ENCODE measurements at regions not wholly inside any gene's neighbourhood (a gene's known extent, or its start where the extent isn't known, plus 50 kb on each side); places are given as distances from the start of the nearest gene placed in this dataset.

DNA sequence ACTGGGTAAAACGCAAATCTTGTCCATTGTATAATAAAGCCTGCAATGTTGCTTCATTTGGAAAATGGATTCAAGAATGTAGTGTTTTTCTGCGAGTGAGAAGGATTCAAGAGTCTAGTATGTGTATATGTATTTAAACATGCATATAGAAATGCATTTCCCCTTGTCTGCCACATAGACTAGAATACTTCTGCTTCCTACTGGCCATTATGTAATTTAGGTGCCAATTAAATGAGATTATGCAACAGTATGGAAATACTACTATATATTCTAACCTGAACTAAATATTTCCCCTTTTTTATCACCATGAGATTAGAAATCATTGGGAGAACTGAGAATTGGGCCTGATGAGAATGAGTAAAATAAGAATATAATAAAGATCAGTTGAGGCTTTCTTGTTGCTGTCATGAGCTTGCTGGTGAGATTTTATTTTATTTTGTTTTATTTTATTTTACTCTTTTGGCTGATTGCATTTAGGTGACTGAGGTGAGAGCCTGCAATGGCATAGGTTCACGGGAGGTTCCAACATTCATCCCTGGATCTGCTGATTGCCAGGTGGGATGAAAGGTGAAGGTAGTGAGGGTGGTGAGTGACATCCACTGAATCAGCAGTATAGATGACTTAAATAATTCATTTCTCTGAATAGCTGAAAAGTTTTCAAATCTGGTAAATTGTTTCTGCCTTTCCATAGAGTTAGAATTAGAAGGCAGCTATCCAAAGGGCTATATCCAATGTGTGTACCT lies 95.6 kb upstream of the SLC4A4 start:
- DNase-seq: no peak

GRCh38 chr4:71247706-71248105 lies 91.1 kb upstream of the SLC4A4 start:
- DNase-seq: no peak

DNA sequence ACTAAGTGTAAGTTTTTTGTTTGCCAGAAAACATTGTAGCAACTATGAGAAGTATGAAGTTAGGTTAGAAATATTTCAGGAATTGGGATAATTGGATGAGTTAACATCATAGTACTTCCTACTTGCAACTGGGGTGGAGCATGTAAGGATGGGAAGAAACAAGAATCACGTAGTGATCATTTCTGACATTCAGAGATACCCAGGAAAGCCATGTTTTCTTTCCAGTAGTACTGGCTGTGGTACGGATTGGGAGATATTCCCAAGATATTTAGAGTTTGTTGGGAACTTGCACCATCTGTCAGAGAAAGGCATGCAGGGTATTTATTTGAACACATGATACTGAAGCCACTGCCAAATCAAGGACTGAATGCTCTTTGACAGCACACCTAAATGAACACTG lies 87.6 kb upstream of the SLC4A4 start:
- DNase-seq: no peak

- DNase-seq: no peak
These were observed 85.3 kb upstream of the SLC4A4 start for GRCh38 chr4:71253545-71253944.

- no peak for DNase-seq
These were observed 84.3 kb upstream of the SLC4A4 start for GRCh38 chr4:71254451-71255012.

DNA sequence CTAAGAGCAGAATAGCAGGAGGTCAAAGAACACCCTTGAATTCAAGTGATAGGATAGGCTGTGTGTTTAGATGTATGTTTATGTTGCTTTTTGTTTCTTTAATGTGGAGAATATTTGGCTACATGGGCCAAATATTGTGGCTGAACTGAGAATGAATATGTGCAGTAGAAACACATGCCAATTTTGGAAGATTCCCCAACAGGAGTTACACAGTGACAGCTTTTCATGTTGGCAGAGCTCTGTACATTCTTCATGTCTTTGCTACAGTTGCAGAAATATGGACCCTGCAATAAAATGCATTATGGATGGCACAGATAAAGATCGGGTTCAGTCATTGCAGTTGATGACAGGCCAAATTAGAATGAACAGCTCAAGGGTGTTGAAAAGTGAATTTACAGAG lies 82.8 kb upstream of the SLC4A4 start:
- no peak for DNase-seq

- no peak for DNase-seq
These were observed 81.1 kb upstream of the SLC4A4 start for GRCh38 chr4:71257761-71258160.

DNA sequence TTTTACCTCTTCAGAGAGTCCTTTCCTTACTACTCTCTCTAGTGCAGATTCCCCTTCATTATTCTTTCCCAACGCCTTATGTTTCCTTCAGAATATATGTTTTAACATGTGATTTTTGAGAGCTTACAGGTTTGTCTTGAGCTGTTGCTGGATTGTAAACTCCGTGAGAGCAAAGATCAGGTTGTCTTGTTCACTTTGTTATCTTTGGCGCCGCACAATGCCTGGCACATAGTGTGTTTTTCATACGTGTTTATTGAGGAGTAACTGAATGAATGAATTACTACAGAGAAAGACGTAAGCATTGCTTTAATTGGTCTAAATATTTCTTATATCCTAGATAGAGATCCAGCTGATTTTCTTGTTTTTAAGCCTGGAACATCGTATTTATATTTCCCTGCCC lies 80.5 kb upstream of the SLC4A4 start:
- DNase-seq: no peak

DNA sequence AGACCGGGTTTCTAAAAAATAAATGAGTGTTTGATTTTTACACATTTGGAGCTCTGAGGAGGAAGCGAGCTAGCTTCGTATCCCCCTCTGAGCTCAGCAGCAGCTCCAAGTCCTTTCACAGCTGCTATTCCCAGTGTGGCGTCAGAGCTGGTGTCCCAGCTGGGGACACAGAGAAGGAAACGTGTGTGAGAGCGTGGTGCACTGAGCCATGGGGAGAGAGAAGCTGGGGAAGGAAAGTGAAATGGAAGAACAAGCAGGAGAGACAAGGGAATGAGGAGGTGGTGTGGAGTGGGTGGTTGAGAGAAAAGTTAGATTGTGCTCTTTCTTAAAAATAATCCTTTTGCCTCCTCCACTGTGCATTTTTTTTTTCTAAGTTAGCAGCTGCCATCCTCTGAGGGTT lies 79.5 kb upstream of the SLC4A4 start:
- DNase-seq: no peak

DNA sequence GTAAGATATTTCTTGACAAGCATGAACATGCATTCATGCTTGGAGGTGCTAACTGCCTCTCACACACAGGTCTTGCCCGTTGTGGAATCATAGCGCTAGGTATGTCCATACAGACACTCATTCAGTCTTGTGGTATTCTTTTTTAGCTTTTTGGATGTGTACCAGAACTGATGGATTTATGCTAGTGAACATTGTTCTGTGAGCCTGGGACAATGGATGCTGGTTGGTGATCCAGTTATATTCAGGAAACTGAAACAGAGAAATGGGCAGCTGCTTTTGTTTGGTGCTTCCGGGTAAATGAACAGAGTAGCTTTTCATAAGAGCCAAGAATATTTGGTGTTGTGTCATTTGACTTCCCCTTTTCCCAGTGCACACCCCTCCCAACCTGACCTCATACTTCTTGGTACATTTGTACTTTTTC lies 78.9 kb upstream of the SLC4A4 start:
- no peak for DNase-seq

- DNase-seq: no peak
These were observed 78.3 kb upstream of the SLC4A4 start for GRCh38 chr4:71260544-71260943.

DNA sequence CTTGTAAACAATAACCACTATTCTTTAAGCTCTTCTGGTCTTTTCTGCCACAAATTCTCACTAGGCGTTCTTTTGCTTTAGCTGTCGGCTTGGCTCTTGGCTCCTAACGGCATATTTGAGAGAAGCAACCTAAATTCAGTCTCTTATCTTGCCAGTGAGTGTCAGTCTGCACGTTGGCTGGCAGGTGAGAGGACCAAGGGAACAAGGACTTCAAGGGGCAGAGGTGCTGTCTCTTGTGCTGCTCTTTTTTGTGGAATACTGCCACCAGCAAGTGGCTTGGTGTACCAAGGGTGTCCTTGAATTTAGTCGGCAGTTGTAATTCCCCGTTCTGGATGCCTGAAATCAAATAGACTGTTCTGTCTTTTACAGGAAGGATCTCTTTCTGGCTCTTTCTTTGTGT lies 77.8 kb upstream of the SLC4A4 start:
- no peak for DNase-seq

GRCh38 chr4:71261633-71262121 lies 77.1 kb upstream of the SLC4A4 start:
- DNase-seq: no peak

DNA sequence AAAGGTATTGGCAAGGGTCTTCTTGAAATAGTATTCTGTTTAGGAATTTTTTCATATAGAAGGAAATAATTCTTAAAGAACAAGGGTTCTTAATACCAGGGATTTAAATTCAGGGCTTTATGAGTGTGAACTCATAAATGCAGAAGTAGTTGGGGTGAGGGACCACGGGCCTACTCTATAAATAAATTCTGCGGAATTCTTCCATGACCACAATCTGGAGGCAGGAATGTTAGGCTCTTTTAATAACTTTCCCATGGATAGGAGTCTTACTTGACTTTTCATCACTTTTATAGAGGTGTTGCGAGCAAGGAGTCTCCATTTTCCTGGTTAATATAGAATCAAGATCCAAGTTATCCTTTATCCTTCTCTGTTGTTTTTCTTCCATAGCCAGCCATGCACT lies 76.7 kb upstream of the SLC4A4 start:
- no peak for DNase-seq

- DNase-seq: no peak
These were observed 72.6 kb upstream of the SLC4A4 start for GRCh38 chr4:71266090-71266794.

- no peak for DNase-seq
These were observed 71.6 kb upstream of the SLC4A4 start for GRCh38 chr4:71267244-71267643.

GRCh38 chr4:71268166-71268565 lies 70.7 kb upstream of the SLC4A4 start:
- peak; percentile 1 for DNase-seq

DNA sequence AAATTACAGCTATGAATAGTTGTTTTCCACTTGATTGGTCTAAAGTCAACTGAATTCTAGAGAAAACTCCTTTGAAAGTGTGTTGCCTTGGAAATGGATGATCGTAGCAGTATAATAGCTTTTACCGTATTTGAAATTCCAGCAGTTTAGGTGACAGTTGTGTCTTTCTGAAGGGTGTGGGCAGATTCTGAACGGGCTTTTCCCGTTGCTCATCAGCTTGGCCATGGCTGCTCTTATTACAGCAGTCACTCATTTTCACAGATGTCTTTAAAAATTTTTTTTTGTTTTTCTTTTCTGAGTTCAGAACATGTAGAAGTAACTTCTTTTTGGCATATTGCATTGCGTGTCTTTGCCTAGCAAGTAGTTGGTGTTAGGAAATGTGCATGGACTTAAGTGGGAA lies 69.6 kb upstream of the SLC4A4 start:
- no peak for DNase-seq

DNA sequence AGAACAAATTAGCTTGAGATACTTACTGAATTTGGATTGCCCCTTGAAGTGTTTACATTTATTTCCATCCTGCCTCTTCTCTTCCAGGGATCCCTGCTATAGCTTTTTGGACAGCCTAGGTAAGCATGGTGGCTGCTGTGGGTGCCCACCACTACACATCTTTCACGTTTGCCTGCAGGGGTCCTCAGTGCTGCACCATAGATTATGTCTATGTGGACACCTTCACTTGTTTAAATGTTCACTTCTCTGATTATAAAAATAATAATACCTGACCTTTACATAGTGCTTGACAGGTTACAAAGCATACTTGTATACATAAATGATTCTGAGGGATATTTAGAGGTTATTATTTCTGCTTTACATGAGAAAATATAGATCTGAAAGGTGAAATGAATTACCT lies 67.9 kb upstream of the SLC4A4 start:
- peak; percentile 35 for DNase-seq

- DNase-seq: no peak
These were observed 65.8 kb upstream of the SLC4A4 start for GRCh38 chr4:71272976-71273375.

DNA sequence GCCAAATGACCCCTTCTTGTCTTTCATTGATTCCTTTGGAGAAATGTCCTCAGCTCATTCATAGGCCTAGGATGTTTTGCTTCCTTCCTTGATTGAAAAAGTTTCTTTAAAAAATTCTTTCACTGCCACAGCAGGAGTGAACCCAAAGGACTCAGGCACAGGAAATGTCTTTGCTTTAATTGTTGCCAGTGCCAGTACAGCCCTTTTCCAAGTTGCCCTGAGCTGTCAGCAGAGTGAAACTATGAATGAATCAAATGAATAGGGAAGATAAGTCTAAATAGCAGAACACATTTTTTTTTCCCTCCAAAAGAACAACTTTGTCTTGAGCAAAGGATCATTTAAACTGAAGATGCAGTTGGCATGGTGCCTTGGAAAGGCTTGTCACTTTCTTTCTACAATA lies 63.8 kb upstream of the SLC4A4 start:
- DNase-seq: no peak

GRCh38 chr4:71275570-71275969 lies 63.2 kb upstream of the SLC4A4 start:
- no peak for DNase-seq

DNA sequence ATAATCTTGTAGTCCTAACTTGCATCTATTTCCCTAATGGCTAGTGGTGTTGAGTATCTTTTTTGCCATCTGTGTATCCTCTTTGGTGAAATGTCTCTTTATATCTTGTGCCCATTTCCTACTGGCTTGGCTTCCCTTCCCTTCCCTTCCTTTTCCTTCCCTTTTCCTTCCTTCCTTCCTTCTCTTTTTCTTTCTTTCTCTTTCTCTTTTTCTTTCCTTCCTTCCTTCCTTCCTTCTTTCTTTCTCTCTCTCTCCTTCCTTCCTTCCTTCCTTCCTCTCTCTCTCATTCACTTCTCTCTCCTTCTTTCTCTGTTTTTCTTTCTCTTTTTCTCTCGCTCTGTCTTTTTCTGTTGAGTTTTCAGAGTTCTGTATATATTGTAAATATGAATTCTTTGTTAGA lies 61.5 kb upstream of the SLC4A4 start:
- no peak for DNase-seq

- DNase-seq: no peak
These were observed 55.1 kb upstream of the SLC4A4 start for GRCh38 chr4:71283642-71284257.
